Naive thymus-derived CD4-positive, alpha-beta T cell (primary cell): ENCODE measurements at regions not wholly inside any gene's neighbourhood (a gene's known extent, or its start where the extent isn't known, plus 50 kb on each side); places are given as distances from the start of the nearest gene placed in this dataset.

Source experiments
- ATAC-seq: fragments of 150-1000 bp; cut with Tn5 transposase; 2 replicates; pipeline ENCODE4 v1.10.0; 2021; ENCODE audit warnings: mild to moderate bottlenecking, moderate library complexity
- CTCF ChIA-PET: fragments of 350-600 bp; sonication (Branson Sonifier 250); formaldehyde crosslinking; loops from one replicate; lab custom pipeline; 2021; ENCODE audit warnings: antibody characterized with exemption; lab: Charles Lee
- POLR2A ChIA-PET: fragments of 350-600 bp; sonication (Branson Sonifier 250); formaldehyde crosslinking; loops from one replicate; lab custom pipeline; 2021; ENCODE audit warnings: antibody characterized with exemption, inconsistent platforms; lab: Charles Lee
- DNase-seq, 9 donors: peaks; one replicate each; pipeline versions ENCODE4 v3.0.0 to v3.0.0-alpha.2; 2020 to 2022; ENCODE audit warnings: mixed read lengths in 1 of 9
- H3K27ac ChIP-seq: one replicate; pipeline ENCODE4 v1.7.0; 2013; ENCODE audit warnings: mild to moderate bottlenecking, low read depth, low read length, moderate library complexity
- H3K27me3 ChIP-seq, 2 donors: one replicate each; pipeline ENCODE4 v1.7.0; 2013; ENCODE audit warnings: low read length in 2 of 2, mild to moderate bottlenecking in 2 of 2, moderate library complexity in 2 of 2; ENCODE audit not compliant: control insufficient read depth in 2 of 2, insufficient read depth in 2 of 2
- H3K36me3 ChIP-seq, 3 experiments: 1 replicate in 2 of 3; 2 replicates in 1 of 3; pipeline ENCODE4 v1.7.0; 2013; ENCODE audit warnings: low read length in 3 of 3, mild to moderate bottlenecking in 3 of 3, moderate library complexity in 1 of 3; ENCODE audit not compliant: insufficient read depth in 3 of 3, control insufficient read depth in 2 of 3
- H3K4me1 ChIP-seq, 2 donors: one replicate each; pipeline ENCODE4 v1.7.0; 2013; ENCODE audit warnings: low read length in 2 of 2, mild to moderate bottlenecking in 2 of 2, moderate library complexity in 1 of 2; ENCODE audit not compliant: control insufficient read depth in 2 of 2, insufficient read depth in 2 of 2
- H3K4me3 ChIP-seq: 2 replicates; pipeline ENCODE4 v1.7.0; 2013; ENCODE audit warnings: mild to moderate bottlenecking, low read length
- H3K9me3 ChIP-seq, 3 experiments: 1 replicate in 2 of 3; 2 replicates in 1 of 3; pipeline ENCODE4 v1.7.0; 2013; ENCODE audit warnings: low read length in 3 of 3; ENCODE audit not compliant: control insufficient read depth in 2 of 3
- H3K27ac Mint-ChIP-seq, 9 donors: one replicate each; pipeline ENCODE4 v1.8.0; 2020 to 2022; ENCODE audit warnings: mixed read lengths in 9 of 9, mild to moderate bottlenecking in 8 of 9, moderate library complexity in 5 of 9, inconsistent platforms in 2 of 9
- H3K27me3 Mint-ChIP-seq, 5 donors: one replicate each; pipeline ENCODE4 v1.8.0; 2021 to 2022; ENCODE audit warnings: mixed read lengths in 5 of 5, mild to moderate bottlenecking in 1 of 5
- H3K36me3 Mint-ChIP-seq, 5 donors: one replicate each; pipeline ENCODE4 v1.8.0; 2020 to 2022; ENCODE audit warnings: mixed read lengths in 5 of 5, mild to moderate bottlenecking in 3 of 5, inconsistent platforms in 1 of 5
- H3K4me1 Mint-ChIP-seq, 7 donors: one replicate each; pipeline ENCODE4 v1.8.0; 2020 to 2022; ENCODE audit warnings: mixed read lengths in 7 of 7, mild to moderate bottlenecking in 3 of 7, inconsistent platforms in 1 of 7
- H3K4me3 Mint-ChIP-seq, 10 donors: one replicate each; pipeline ENCODE4 v1.8.0; 2020 to 2022; ENCODE audit warnings: mild to moderate bottlenecking in 10 of 10, mixed read lengths in 10 of 10, moderate library complexity in 6 of 10, inconsistent platforms in 2 of 10
- H3K9me3 Mint-ChIP-seq, 11 donors: one replicate each; pipeline ENCODE4 v1.8.0; 2020 to 2022; ENCODE audit warnings: mixed read lengths in 11 of 11, mild to moderate bottlenecking in 4 of 11, inconsistent platforms in 1 of 11, moderate library complexity in 1 of 11
- intact Hi-C, 2 donors: fragments of 100-400 bp; cut with micrococcal nuclease; formaldehyde crosslinking; loops; one replicate each; pipeline ENCODE4 v1.15.1; 2023

DNA sequence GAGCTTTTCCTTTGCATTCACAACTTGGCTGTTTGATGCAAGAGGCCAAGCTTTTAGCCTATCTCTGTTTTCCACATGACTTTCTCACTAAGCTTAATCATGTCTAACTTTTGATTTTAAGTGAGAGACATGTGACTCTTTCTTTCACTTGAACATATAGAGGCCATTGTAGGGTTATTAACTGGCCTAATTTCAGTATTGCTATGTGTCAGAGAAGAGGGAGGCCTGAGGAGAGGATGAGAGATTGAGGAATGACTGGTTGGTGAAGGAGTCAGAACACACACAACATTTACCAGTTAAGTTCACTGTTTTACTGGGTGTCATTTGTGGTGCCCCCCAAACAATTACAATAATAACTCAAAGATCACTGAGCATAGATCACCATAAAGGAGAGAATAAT, 193.5 kb downstream of the CYYR1 start:
- no peaks in the 10 kb centered on the region for H3K27me3 ChIP-seq
- Mint-ChIP-seq H3K9me3 (peaks cover 0 to 1% (median 0%) of the 10 kb centered on the region in 11 donors), H3K4me3 (no peak overlapping the region), H3K4me1 (no peaks in the 10 kb centered on the region), H3K27me3 (peaks cover 0 to 24% (median 3%) of the 10 kb centered on the region in 5 donors), H3K36me3 (no peaks in the 10 kb centered on the region), H3K27ac (no peak overlapping the region)
- no peak overlapping the region for H3K27ac ChIP-seq
- no peaks in the 10 kb centered on the region for H3K9me3 ChIP-seq
- no peak overlapping the region for H3K4me3 ChIP-seq
- intact Hi-C loops, result no loop called here
- DNase-seq (no peak), ATAC-seq (no peak)
- POLR2A ChIA-PET, result no interaction called here
- CTCF ChIA-PET, result no interaction called here
- no peaks in the 10 kb centered on the region for H3K36me3 ChIP-seq
- H3K4me1 ChIP-seq, result no peaks in the 10 kb centered on the region

DNA sequence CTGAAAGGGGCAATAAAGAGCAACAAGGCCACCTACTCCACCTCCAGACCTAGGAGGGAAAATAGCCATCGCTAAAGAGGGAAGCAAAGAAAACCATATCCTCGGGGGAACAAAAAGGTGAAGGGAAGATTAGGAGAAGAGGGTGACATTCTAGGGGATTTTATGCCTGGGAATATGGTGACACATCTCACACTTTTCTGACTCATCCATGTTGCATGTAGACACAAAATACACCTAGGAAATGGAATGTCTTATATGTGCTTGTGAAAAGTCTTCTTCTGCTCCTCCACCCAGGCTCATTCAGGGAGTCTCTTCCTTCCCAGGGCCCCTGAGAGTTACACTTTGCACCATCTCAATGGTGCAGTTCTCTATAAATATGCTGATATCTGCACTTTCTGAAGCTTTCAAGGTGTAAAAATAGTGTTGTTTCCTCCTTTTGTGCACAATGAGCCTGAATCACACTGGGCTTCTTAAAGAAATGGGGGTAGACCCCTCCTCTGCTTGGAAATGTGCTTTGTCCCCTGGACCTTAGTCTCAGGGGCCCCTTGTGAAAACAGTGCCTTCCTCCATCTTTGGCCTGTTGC, 195.9 kb downstream of the CYYR1 start:
- intact Hi-C loops, result no loop called here
- DNase-seq (no peak), ATAC-seq (no peak)
- H3K4me3 Mint-ChIP-seq, result no peak overlapping the region
- H3K36me3 ChIP-seq, result no peaks in the 10 kb centered on the region
- peaks cover 0 to 6% (median 0%) of the 10 kb centered on the region in 11 donors for H3K9me3 Mint-ChIP-seq
- ChIA-PET POLR2A (no interaction called here), CTCF (no interaction called here)
- H3K4me1 Mint-ChIP-seq, result no peaks in the 10 kb centered on the region
- no peak overlapping the region for H3K27ac ChIP-seq
- H3K27me3 ChIP-seq, result no peaks in the 10 kb centered on the region
- H3K27ac Mint-ChIP-seq, result no peak overlapping the region
- H3K4me3 ChIP-seq, result no peak overlapping the region
- peaks cover 0 to 24% (median 3%) of the 10 kb centered on the region in 5 donors for H3K27me3 Mint-ChIP-seq
- no peaks in the 10 kb centered on the region for H3K9me3 ChIP-seq
- H3K36me3 Mint-ChIP-seq, result no peaks in the 10 kb centered on the region
- H3K4me1 ChIP-seq, result no peaks in the 10 kb centered on the region

DNA sequence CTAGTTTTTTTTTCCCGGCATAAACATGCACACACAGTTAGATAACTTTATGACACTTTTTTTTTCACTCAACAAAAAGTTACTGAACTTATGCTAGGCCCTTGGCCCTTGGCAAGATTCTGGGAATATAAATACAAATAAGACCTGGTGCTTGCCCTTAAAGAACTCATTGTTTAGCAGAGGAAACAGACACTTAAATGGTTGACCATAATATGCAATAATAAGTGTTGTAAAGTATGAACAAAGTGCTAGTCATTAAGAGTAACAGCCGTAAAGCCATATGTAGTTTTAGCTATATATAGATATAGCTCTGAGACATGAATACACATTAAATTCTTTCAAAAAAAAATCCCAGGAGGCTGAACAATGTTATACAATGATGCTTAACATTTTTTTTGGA, 198.3 kb downstream of the CYYR1 start:
- intact Hi-C loops, result no loop called here
- H3K27me3 Mint-ChIP-seq, result peaks cover 0 to 24% (median 3%) of the 10 kb centered on the region in 5 donors
- Histone ChIP-seq H3K4me1 (no peaks in the 10 kb centered on the region), H3K9me3 (no peaks in the 10 kb centered on the region), H3K36me3 (no peaks in the 10 kb centered on the region), H3K4me3 (no peak overlapping the region), H3K27me3 (no peaks in the 10 kb centered on the region), H3K27ac (no peak overlapping the region)
- peaks cover 0 to 6% (median 0%) of the 10 kb centered on the region in 11 donors for H3K9me3 Mint-ChIP-seq
- H3K4me1 Mint-ChIP-seq, result no peaks in the 10 kb centered on the region
- ATAC-seq (no peak), DNase-seq (no peak)
- H3K36me3 Mint-ChIP-seq, result no peaks in the 10 kb centered on the region
- H3K4me3 Mint-ChIP-seq, result no peak overlapping the region
- ChIA-PET CTCF (no interaction called here), POLR2A (no interaction called here)
- no peak overlapping the region for H3K27ac Mint-ChIP-seq

DNA sequence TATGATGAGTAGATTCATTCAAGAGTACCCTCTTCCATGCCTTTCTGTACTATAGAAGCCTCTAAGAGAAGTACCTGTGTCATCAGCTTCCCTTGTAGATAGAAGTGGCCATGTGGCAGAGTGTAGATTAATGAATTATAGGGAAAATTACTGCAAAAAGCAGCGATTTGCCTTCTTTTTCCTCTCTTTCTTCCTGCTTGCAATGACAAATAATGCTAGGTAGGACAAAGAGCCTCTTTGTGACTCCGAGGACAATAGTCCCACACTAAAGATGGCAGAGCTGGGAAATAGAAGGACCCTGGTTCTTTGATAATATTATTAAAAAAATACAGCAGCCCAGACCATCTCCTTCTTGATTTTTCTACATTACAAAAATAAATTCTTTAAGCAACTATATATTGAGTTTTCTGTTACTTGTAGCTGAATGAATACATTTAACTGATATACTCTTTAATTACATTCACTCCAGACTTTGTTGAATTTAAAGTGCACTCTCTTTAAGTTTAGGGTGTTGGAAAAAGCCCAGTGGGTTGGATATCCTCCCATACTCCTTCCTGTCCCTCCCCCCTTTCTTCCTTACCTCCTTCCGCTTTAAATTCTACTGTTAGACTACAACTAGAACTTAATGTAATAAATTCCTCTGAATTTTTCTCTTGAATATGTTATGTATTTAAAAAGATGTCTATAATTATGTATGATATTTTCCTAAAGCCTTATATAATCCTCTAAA, 198.2 kb upstream of the APP start:
- no peak for DNase-seq
- Mint-ChIP-seq H3K27ac (no peak overlapping the region), H3K4me3 (no peak overlapping the region), H3K4me1 (no peaks in the 10 kb centered on the region), H3K9me3 (peaks cover 0 to 2% (median 0%) of the 10 kb centered on the region in 11 donors), H3K36me3 (no peaks in the 10 kb centered on the region), H3K27me3 (peaks cover 0 to 5% (median 0%) of the 10 kb centered on the region in 5 donors)
- Histone ChIP-seq H3K4me3 (no peak overlapping the region), H3K4me1 (no peaks in the 10 kb centered on the region), H3K27ac (no peak overlapping the region), H3K9me3 (no peaks in the 10 kb centered on the region), H3K27me3 (no peaks in the 10 kb centered on the region), H3K36me3 (no peaks in the 10 kb centered on the region)
- POLR2A ChIA-PET, result no interaction called here
- CTCF ChIA-PET, result no interaction called here
- ATAC-seq, result no peak
- intact Hi-C loops, result no loop called here

DNA sequence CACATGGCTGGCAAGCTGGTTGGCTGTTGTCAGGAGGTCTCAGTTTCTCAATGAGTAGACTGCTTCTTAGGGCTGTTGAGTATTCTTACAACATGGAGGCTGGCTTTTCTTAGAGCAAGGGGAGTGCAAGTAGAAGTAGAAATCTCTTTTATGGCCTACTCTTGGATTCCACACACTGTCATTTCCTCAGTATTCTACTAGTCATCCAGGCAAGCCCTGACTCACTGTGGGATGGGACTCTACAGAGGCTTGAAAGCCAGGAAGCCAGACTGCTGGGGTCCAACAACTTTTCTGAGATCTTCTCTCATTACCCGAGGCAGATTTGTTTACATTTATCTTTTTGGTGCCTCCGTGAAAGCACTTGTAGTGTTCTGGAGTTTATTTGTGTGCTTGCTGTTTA, 196.2 kb upstream of the APP start:
- Mint-ChIP-seq H3K27ac (no peak overlapping the region), H3K4me1 (no peaks in the 10 kb centered on the region)
- intact Hi-C loops, result no loop called here

DNA sequence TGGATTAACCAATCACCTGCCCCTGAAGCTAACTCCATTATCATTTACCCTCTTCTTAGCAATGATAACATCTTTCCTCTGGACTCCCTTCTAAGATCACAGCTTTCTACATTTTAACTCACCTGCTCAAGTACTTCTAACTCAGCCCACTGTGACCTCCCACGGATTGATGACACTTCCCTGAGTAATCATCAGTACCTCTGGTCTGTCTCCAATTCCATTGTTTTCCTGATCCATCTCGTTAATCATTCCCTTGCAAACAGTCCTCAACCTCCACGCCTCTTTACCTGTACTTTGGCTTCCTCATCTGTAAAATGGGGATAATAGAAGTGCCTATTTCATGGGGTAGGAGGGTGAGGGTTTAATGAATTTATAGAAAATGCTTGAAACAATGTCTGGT, 195.3 kb upstream of the APP start:
- Mint-ChIP-seq H3K4me3 (no peak overlapping the region), H3K27ac (no peak overlapping the region), H3K9me3 (peaks cover 0 to 2% (median 0%) of the 10 kb centered on the region in 11 donors), H3K27me3 (peaks cover 0 to 5% (median 0%) of the 10 kb centered on the region in 5 donors), H3K36me3 (no peaks in the 10 kb centered on the region), H3K4me1 (no peaks in the 10 kb centered on the region)
- Histone ChIP-seq H3K4me3 (no peak overlapping the region), H3K4me1 (no peaks in the 10 kb centered on the region), H3K27ac (no peak overlapping the region), H3K27me3 (no peaks in the 10 kb centered on the region), H3K36me3 (no peaks in the 10 kb centered on the region), H3K9me3 (no peaks in the 10 kb centered on the region)
- ChIA-PET POLR2A (no interaction called here), CTCF (no interaction called here)
- DNase-seq (no peak), ATAC-seq (no peak)
- intact Hi-C loops, result no loop called here

More for the DNA sequence above, 196.2 kb upstream of the APP start:
- no peaks in the 10 kb centered on the region for H3K4me1 ChIP-seq
- no peak overlapping the region for H3K4me3 ChIP-seq
- Mint-ChIP-seq H3K4me3 (no peak overlapping the region), H3K36me3 (no peaks in the 10 kb centered on the region), H3K27me3 (peaks cover 0 to 5% (median 0%) of the 10 kb centered on the region in 5 donors), H3K9me3 (peaks cover 0 to 2% (median 0%) of the 10 kb centered on the region in 11 donors)
- DNase-seq (no peak), ATAC-seq (no peak)
- H3K27me3 ChIP-seq, result no peaks in the 10 kb centered on the region
- no peaks in the 10 kb centered on the region for H3K9me3 ChIP-seq
- CTCF ChIA-PET, result no interaction called here
- H3K36me3 ChIP-seq, result no peaks in the 10 kb centered on the region
- POLR2A ChIA-PET, result no interaction called here
- no peak overlapping the region for H3K27ac ChIP-seq

DNA sequence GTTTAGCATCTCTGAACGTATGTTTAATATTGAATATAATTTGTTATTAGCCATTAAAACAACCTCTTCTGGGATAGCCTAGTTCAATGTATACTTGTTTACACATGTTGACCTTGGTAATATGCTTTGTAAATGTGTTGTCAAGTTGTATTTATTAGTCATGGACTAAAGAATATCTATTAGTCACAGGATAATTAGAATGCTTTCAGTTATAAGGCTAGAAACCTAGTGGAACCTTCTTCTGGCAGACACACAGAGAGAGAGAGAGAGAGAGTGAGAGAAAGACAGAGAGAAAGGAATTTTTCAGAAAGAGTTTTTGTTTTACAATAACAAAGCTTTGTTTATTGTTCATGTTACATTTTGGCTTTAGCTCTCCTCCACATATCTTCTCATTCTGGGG, 181.1 kb upstream of the APP start:
- H3K9me3 Mint-ChIP-seq, result peaks cover 0 to 13% (median 4%) of the 10 kb centered on the region in 11 donors
- no peak overlapping the region for H3K27ac Mint-ChIP-seq
- ChIA-PET CTCF (interaction anchor here (0.6 kb wide), 1 partner anchor 607 kb away, joined by 4 read pairs; no protein-coding TSS in a partner anchor), POLR2A (no interaction called here)
- ATAC-seq, result no peak
- no peaks in the 10 kb centered on the region for H3K36me3 Mint-ChIP-seq
- no peaks in the 10 kb centered on the region for H3K9me3 ChIP-seq
- H3K4me3 Mint-ChIP-seq, result no peak overlapping the region
- no peak overlapping the region for H3K27ac ChIP-seq
- H3K4me1 Mint-ChIP-seq, result no peaks in the 10 kb centered on the region
- no peaks in the 10 kb centered on the region for H3K27me3 ChIP-seq
- intact Hi-C loops, result no loop called here
- no peak for DNase-seq
- no peaks in the 10 kb centered on the region for H3K36me3 ChIP-seq
- H3K27me3 Mint-ChIP-seq, result peaks cover 0 to 16% (median 5%) of the 10 kb centered on the region in 5 donors
- H3K4me3 ChIP-seq, result no peak overlapping the region
- no peaks in the 10 kb centered on the region for H3K4me1 ChIP-seq
